ENCODE measurements at regions not wholly inside any gene's neighbourhood (a gene's known extent, or its start where the extent isn't known, plus 50 kb on each side); places are given as distances from the start of the nearest gene placed in this dataset.
A peak's percentile ranks its signal among the peaks of the same experiment; 100 is the strongest.

DNA sequence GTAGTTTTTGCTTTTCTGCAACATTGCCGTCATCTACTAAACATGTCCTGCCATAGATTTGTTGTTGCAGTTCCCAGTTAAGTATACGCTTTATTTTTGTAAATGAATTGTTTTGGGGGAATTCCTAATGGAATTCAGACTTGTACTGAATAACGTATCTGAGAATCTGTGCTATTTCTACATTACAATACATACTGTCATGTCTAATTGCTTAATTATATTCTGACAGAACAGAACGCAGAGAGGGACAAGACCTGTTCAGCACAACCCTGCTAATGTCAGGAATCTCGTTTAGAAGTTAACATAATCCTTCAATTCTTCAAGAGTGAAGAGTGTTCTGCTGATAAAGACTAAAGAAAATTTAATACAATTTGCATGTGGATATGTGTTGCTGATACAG lies 861.1 kb upstream of the KLHL1 start:
- DNase-seq (ENCODE audit: low read depth) = no peak
- H3K4me3 ChIP-seq (ENCODE audit: low read depth, low read length) = no peak overlapping the region
- TF ChIP-seq, protein P1, sequence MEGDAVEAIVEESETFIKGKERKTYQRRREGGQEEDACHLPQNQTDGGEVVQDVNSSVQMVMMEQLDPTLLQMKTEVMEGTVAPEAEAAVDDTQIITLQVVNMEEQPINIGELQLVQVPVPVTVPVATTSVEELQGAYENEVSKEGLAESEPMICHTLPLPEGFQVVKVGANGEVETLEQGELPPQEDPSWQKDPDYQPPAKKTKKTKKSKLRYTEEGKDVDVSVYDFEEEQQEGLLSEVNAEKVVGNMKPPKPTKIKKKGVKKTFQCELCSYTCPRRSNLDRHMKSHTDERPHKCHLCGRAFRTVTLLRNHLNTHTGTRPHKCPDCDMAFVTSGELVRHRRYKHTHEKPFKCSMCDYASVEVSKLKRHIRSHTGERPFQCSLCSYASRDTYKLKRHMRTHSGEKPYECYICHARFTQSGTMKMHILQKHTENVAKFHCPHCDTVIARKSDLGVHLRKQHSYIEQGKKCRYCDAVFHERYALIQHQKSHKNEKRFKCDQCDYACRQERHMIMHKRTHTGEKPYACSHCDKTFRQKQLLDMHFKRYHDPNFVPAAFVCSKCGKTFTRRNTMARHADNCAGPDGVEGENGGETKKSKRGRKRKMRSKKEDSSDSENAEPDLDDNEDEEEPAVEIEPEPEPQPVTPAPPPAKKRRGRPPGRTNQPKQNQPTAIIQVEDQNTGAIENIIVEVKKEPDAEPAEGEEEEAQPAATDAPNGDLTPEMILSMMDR (IDR thresholded peaks at IDR 0.05; ENCODE audit: insufficient read depth, low read length) = no peak

DNA sequence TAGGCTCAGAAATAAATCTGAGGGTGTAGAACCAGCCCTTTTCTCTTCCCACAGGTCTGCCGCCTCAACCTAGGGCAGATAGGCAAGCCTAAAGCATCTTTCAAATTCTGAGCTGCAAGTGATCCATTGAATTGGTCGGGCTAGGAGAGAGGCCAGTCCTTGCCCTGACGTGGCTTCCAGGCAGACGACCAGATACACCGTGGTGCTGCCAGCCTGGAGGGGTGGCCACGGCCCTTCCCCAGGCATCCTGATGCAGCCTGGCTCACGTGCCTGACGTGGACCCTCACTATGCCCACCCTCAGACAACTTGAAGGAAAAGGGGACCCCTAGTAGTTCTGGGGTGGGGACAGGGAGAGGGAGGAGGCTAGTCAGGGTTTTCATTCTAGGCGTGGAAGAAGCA lies 859.3 kb upstream of the KLHL1 start:
- TF ChIP-seq, protein P1 (IDR thresholded peaks at IDR 0.05; ENCODE audit: insufficient read depth, low read length) = no peak
- H3K4me3 ChIP-seq (ENCODE audit: low read depth, low read length) = no peak overlapping the region
- DNase-seq (ENCODE audit: low read depth) = no peak

DNA sequence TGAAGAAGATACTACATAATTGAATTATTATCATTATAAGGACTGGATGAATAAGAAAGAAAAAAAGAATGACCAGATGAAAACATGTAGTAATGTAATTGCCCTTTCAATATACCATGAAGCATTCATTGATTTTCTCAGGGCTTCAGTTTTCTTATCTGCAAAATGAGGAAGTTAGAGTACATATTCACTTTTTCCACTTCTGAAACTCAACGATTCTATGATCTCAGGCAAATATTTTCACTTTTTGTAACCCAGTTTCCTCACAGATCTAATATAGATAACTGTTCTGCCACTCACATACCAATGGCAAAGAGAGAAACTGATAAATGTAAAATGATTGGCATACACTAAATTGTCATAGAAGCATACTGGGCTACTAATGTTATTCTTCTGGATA lies 856.6 kb upstream of the KLHL1 start:
- TF ChIP-seq, protein P1 (IDR thresholded peaks at IDR 0.05; ENCODE audit: insufficient read depth, low read length) = no peak
- DNase-seq (ENCODE audit: low read depth) = no peak
- no peak overlapping the region for H3K4me3 ChIP-seq (ENCODE audit: low read depth, low read length)

GRCh38 chr13:70964124-70964523 lies 855.9 kb upstream of the KLHL1 start:
- DNase-seq (ENCODE audit: low read depth) = no peak
- TF ChIP-seq, protein P1 (IDR thresholded peaks at IDR 0.05; ENCODE audit: insufficient read depth, low read length) = no peak
- no peak overlapping the region for H3K4me3 ChIP-seq (ENCODE audit: low read depth, low read length)

DNA sequence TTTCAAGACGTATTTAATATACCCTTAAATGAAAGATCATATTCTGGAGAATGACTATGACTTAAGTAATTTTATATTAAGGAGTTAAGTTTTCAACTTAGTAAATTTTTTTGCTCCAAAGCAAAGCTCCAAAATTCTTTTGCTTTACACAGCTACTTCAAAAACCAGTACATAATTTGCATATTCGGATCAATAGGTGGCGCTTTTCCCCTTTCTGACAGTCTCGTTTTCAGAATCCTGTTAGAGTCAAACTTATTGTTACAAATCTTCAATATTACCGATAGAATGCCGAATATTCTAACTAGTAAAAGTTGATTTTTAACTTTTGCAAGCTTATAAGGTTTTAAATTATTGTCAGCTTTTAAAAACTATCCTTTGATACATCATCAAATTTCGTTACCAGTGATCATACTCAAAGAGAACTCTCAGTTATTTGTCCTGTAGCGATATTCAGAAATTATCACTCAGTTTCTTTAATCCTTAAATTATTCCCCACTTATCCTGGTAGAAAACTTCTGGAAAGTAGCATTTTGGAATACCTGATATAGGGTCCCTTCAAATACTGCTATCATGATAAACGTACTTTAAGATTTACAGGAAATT lies 852.7 kb upstream of the KLHL1 start:
- peak; percentile 2 for DNase-seq (ENCODE audit: low read depth)
- H3K4me3 ChIP-seq (ENCODE audit: low read depth, low read length) = no peak overlapping the region
- TF ChIP-seq, protein P1 (IDR thresholded peaks at IDR 0.05; ENCODE audit: insufficient read depth, low read length) = peak; percentile 3

DNA sequence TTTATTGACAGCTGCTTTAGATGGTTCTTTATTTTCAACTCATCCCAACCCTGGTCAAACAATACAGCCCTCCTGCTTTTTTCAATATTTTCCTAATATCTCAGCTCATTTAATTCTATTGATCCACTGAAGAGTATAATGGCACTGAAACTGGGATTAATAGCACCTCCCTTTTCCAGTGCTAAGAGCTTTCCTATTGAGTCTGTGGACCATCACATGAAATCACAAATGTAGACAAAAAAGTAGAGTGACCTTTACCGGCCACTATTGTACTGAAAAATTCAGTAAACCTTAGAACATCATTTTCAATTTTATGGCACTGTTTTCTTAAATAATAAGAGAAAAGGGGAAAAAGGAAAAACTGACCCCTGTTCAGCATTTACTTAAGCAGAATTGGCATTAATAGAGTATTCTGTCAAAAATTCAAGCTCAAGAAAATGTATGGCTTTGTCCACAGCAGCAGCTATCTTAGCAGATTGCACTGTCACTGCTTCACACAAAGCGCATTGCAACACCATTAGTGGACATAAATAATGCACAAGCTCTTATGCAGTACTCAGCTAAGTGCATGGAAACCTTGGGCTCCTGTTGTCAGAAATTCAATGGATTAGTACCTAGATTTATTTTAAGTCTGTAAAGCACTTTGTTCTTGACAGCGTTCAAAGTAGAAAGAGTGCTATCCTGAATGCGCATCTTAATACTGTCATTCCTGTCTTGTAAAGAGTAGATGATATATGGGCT lies 851.0 kb upstream of the KLHL1 start:
- H3K4me3 ChIP-seq (ENCODE audit: low read depth, low read length) = no peak overlapping the region
- no peak for DNase-seq (ENCODE audit: low read depth)
- TF ChIP-seq, protein P1 (IDR thresholded peaks at IDR 0.05; ENCODE audit: insufficient read depth, low read length) = no peak

Measured in fibroblast of the aortic adventitia (primary cell).